Activated B cell treated with CpG ODN at 0.5 μM for 24 hours (primary cell): ENCODE measurements at regions not wholly inside any gene's neighbourhood (a gene's known extent, or its start where the extent isn't known, plus 50 kb on each side); places are given as distances from the start of the nearest gene placed in this dataset.

Source experiments
- ATAC-seq: fragments of 200-7000 bp; cut with Tn5 transposase; one replicate; pipeline ENCODE4 v1.10.0; 2021; ENCODE audit warnings: low read depth, mild to moderate bottlenecking, moderate library complexity
- CTCF ChIA-PET: fragments of 350-600 bp; sonication (Branson Sonifier 250); formaldehyde crosslinking; loops from one replicate; lab custom pipeline; 2021; ENCODE audit warnings: antibody characterized with exemption; lab: Charles Lee
- POLR2A ChIA-PET: fragments of 350-600 bp; sonication (Branson Sonifier 250); formaldehyde crosslinking; loops from one replicate; lab custom pipeline; 2021; ENCODE audit warnings: antibody characterized with exemption; lab: Charles Lee
- DNase-seq: peaks from one replicate; pipeline ENCODE4 v3.0.0; 2022
- H3K27ac Mint-ChIP-seq: one replicate; pipeline ENCODE4 v1.8.0; 2020; ENCODE audit warnings: mixed read lengths
- H3K27me3 Mint-ChIP-seq: one replicate; pipeline ENCODE4 v1.8.0; 2021; ENCODE audit warnings: mixed read lengths
- H3K36me3 Mint-ChIP-seq: one replicate; pipeline ENCODE4 v1.8.0; 2021; ENCODE audit warnings: low read depth, mixed read lengths
- H3K4me1 Mint-ChIP-seq: one replicate; pipeline ENCODE4 v1.8.0; 2021; ENCODE audit warnings: mixed read lengths
- H3K4me3 Mint-ChIP-seq: one replicate; pipeline ENCODE4 v1.8.0; 2020; ENCODE audit warnings: mild to moderate bottlenecking, mixed read lengths
- H3K9me3 Mint-ChIP-seq: one replicate; pipeline ENCODE4 v1.8.0; 2020; ENCODE audit warnings: mixed read lengths
- CTCF ChIP-seq: fragments of 200-600 bp; IDR thresholded peaks from one replicate; pipeline ENCODE4 v1.8.0; 2022; ENCODE audit warnings: antibody characterized with exemption, mild to moderate bottlenecking
- intact Hi-C: fragments of 100-400 bp; cut with micrococcal nuclease; formaldehyde crosslinking; loops from one replicate; pipeline ENCODE4 v1.15.1; 2024

GRCh38 chr14:94974893-94975292, 182.4 kb downstream of the DICER1 start:
- Mint-ChIP-seq H3K4me1 (no peaks in the 10 kb centered on the region), H3K27me3 (peaks cover 26% of the 10 kb centered on the region), H3K36me3 (no peaks in the 10 kb centered on the region), H3K27ac (no peak overlapping the region), H3K9me3 (peaks cover 3% of the 10 kb centered on the region), H3K4me3 (no peak overlapping the region)
- POLR2A ChIA-PET, result no interaction called here
- no peak for DNase-seq
- no peak for TF ChIP-seq CTCF
- intact Hi-C loops, result no loop called here
- ATAC-seq, result no peak
- CTCF ChIA-PET, result no interaction called here

- CTCF ChIA-PET, result no interaction called here
- no peaks in the 10 kb centered on the region for H3K4me1 Mint-ChIP-seq
- peaks cover 3% of the 10 kb centered on the region for H3K9me3 Mint-ChIP-seq
- H3K36me3 Mint-ChIP-seq, result no peaks in the 10 kb centered on the region
- H3K27ac Mint-ChIP-seq, result no peak overlapping the region
- DNase-seq (no peak), ATAC-seq (no peak)
- no peak overlapping the region for H3K4me3 Mint-ChIP-seq
- no peak for TF ChIP-seq CTCF
- peaks cover 26% of the 10 kb centered on the region for H3K27me3 Mint-ChIP-seq
- POLR2A ChIA-PET, result no interaction called here
- intact Hi-C loops, result no loop called here
Observed at GRCh38 chr14:94974422-94974821, 182.9 kb downstream of the DICER1 start.

GRCh38 chr14:94971750-94972149, 185.6 kb downstream of the DICER1 start:
- intact Hi-C loops, result no loop called here
- ChIA-PET CTCF (no interaction called here), POLR2A (no interaction called here)
- Mint-ChIP-seq H3K36me3 (no peaks in the 10 kb centered on the region), H3K9me3 (peaks cover 3% of the 10 kb centered on the region), H3K27me3 (peaks cover 23% of the 10 kb centered on the region), H3K27ac (no peak overlapping the region), H3K4me1 (no peaks in the 10 kb centered on the region), H3K4me3 (no peak overlapping the region)
- no peak for TF ChIP-seq CTCF
- DNase-seq, result no peak
- ATAC-seq, result no peak

GRCh38 chr14:94970941-94971730, 186.2 kb downstream of the DICER1 start:
- peaks cover 3% of the 10 kb centered on the region for H3K9me3 Mint-ChIP-seq
- ChIA-PET POLR2A (no interaction called here), CTCF (no interaction called here)
- H3K27ac Mint-ChIP-seq, result no peak overlapping the region
- TF ChIP-seq CTCF, result no peak
- DNase-seq, result no peak
- no peaks in the 10 kb centered on the region for H3K4me1 Mint-ChIP-seq
- peaks cover 23% of the 10 kb centered on the region for H3K27me3 Mint-ChIP-seq
- H3K4me3 Mint-ChIP-seq, result no peak overlapping the region
- no peaks in the 10 kb centered on the region for H3K36me3 Mint-ChIP-seq
- no peak for ATAC-seq
- intact Hi-C loops, result no loop called here

GRCh38 chr14:94969766-94970165, 187.6 kb downstream of the DICER1 start:
- Mint-ChIP-seq H3K36me3 (no peaks in the 10 kb centered on the region), H3K4me1 (no peaks in the 10 kb centered on the region), H3K27ac (no peak overlapping the region), H3K9me3 (peaks cover 3% of the 10 kb centered on the region), H3K4me3 (no peak overlapping the region), H3K27me3 (peaks cover 16% of the 10 kb centered on the region)
- POLR2A ChIA-PET, result no interaction called here
- no peak for ATAC-seq
- no peak for TF ChIP-seq CTCF
- intact Hi-C loops, result no loop called here
- no peak for DNase-seq
- CTCF ChIA-PET, result no interaction called here
